ENCODE measurements at regions not wholly inside any gene's neighbourhood (a gene's known extent, or its start where the extent isn't known, plus 50 kb on each side); places are given as distances from the start of the nearest gene placed in this dataset.

DNA sequence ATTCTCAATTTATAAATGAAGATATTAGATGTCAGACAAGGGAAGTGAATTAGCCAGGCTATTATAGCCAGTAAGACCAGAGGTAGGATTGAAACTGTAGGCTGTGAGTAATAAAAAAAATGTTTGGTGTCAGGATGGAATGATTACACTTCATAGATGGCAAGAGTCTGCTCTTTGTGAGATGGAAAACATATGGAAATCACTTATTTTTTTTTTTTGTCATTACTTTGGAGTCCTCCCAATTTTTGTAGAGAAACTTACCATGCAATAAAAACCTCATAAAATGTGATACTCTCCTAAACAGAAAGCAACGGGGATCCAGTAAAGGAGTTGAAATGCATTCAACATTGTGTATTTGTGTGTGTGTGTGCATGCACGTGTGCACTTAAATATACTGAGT, 532.7 kb upstream of the CDH8 start:
- H3K9ac ChIP-seq (ENCODE audit: low read depth in 2 of 2, low read length in 2 of 2) = no peak overlapping the region
- DNase-seq = no peak
- H3K4me1 ChIP-seq = no peaks in the 10 kb centered on the region
- no peak for TF ChIP-seq CTCF (IDR thresholded peaks at IDR 0.05)
- no peaks in the 10 kb centered on the region for H3K36me3 ChIP-seq
- H3K9me3 ChIP-seq = no peaks in the 10 kb centered on the region
- intact Hi-C loops (cut with DNase I) = no loop called here
- H3K4me3 ChIP-seq = no peak overlapping the region
- H3K27me3 ChIP-seq = no peaks in the 10 kb centered on the region
- no peak overlapping the region for H3K27ac ChIP-seq

DNA sequence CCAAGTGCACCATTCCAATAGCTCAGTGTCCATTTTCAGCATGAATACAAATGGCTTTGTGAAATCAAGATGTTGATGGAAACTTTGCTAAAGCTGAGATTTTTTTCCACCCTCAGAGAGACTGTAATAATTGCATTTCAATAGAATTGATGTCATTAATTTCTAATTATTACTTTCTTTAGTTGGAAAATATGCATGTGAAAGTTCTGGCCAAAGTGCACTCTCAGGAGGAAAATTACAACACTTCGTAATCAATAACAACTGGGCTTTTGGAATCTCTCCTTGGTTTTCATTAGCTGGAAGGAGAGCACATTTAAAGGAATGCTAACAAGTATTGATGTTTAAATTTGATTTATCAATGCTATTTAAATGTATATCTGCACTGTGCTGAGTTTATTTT, 529.5 kb upstream of the CDH8 start:
- H3K4me3 ChIP-seq = no peak overlapping the region
- H3K27ac ChIP-seq = no peak overlapping the region
- no peaks in the 10 kb centered on the region for H3K4me1 ChIP-seq
- H3K9ac ChIP-seq (ENCODE audit: low read depth in 2 of 2, low read length in 2 of 2) = no peak overlapping the region
- no peaks in the 10 kb centered on the region for H3K27me3 ChIP-seq
- no peak for TF ChIP-seq CTCF (IDR thresholded peaks at IDR 0.05)
- no peaks in the 10 kb centered on the region for H3K9me3 ChIP-seq
- intact Hi-C loops (cut with DNase I) = no loop called here
- DNase-seq = no peak
- no peaks in the 10 kb centered on the region for H3K36me3 ChIP-seq

- Histone ChIP-seq H3K9ac (ENCODE audit: low read depth in 2 of 2, low read length in 2 of 2) (no peak overlapping the region), H3K4me3 (no peak overlapping the region), H3K27me3 (no peaks in the 10 kb centered on the region), H3K36me3 (no peaks in the 10 kb centered on the region), H3K4me1 (no peaks in the 10 kb centered on the region), H3K9me3 (no peaks in the 10 kb centered on the region), H3K27ac (no peak overlapping the region)
- intact Hi-C loops (cut with DNase I) = no loop called here
- TF ChIP-seq CTCF (IDR thresholded peaks at IDR 0.05) = no peak
- DNase-seq = no peak
These were observed 528.1 kb upstream of the CDH8 start for GRCh38 chr16:62564291-62564690.

DNA sequence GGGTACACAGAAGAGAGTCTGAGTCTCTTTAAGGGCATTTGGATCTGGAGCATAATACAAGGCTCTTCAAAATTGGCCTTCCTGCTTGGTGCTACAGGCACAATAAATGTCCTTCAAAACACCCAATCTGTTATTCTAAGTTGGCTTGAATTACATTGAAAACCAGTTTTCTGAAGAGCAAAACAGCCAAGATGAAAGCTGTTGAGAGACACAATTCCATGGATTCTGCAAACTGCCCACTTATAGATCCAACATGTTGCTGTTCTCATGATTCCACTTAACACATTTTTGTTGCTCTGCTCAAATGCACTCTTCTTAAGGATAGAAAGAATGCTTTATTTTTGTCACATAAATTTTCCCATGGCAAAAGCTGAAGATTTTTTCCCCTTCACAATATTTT, 525.9 kb upstream of the CDH8 start:
- Histone ChIP-seq H3K9me3 (no peaks in the 10 kb centered on the region), H3K36me3 (no peaks in the 10 kb centered on the region), H3K4me1 (no peaks in the 10 kb centered on the region), H3K27ac (no peak overlapping the region), H3K4me3 (no peak overlapping the region), H3K27me3 (no peaks in the 10 kb centered on the region), H3K9ac (ENCODE audit: low read depth in 2 of 2, low read length in 2 of 2) (no peak overlapping the region)
- intact Hi-C loops (cut with DNase I) = no loop called here
- no peak for TF ChIP-seq CTCF (IDR thresholded peaks at IDR 0.05)
- no peak for DNase-seq

DNA sequence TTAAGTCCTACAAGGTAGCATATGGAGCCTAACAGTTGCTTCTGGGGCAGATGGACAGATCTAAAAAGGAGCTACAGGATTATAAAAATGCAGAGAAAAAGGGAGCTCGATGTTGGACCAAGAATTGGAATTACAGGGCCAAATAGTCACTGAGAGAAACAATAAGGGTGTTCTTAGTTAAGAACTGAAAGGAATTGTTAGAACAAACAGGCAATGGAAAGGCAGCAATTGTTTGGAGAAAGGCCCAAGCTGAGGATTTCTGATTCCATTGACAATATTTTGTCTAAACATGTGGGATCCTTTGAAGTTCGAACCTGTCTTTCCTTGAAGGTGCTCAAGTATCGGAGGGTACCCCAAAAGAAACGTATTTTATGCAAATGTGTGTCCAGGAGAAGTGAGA, 513.6 kb upstream of the CDH8 start:
- no peak for TF ChIP-seq CTCF (IDR thresholded peaks at IDR 0.05)
- Histone ChIP-seq H3K4me1 (no peaks in the 10 kb centered on the region), H3K9me3 (no peaks in the 10 kb centered on the region), H3K27ac (no peak overlapping the region), H3K4me3 (no peak overlapping the region), H3K36me3 (no peaks in the 10 kb centered on the region), H3K27me3 (no peaks in the 10 kb centered on the region), H3K9ac (ENCODE audit: low read depth in 2 of 2, low read length in 2 of 2) (no peak overlapping the region)
- intact Hi-C loops (cut with DNase I) = no loop called here
- no peak for DNase-seq

- no peaks in the 10 kb centered on the region for H3K36me3 ChIP-seq
- no peak for DNase-seq
- no peak overlapping the region for H3K9ac ChIP-seq (ENCODE audit: low read depth in 2 of 2, low read length in 2 of 2)
- no peak for TF ChIP-seq CTCF (IDR thresholded peaks at IDR 0.05)
- H3K27me3 ChIP-seq = no peaks in the 10 kb centered on the region
- no peaks in the 10 kb centered on the region for H3K4me1 ChIP-seq
- no peak overlapping the region for H3K4me3 ChIP-seq
- H3K9me3 ChIP-seq = peaks cover 4% of the 10 kb centered on the region
- intact Hi-C loops (cut with DNase I) = no loop called here
- no peak overlapping the region for H3K27ac ChIP-seq
These were observed 511.9 kb upstream of the CDH8 start for GRCh38 chr16:62548095-62548494.

Measured in colonic mucosa (tissue), 4 donors.